Stimulated activated CD4-positive, alpha-beta T cell treated with anti-CD3 and anti-CD28 coated beads, Interleukin-4, amount 100 ng/mL, for 4 hours (primary cell): ENCODE measurements at regions not wholly inside any gene's neighbourhood (a gene's known extent, or its start where the extent isn't known, plus 50 kb on each side); places are given as distances from the start of the nearest gene placed in this dataset.

Experiments
- DNase-seq, 2 experiments: peaks; one replicate each; pipeline ENCODE4 v3.0.0-alpha.2; 2020

GRCh38 chr11:116099541-116099940, 595.3 kb upstream of the CADM1 start:
- DNase-seq, result no peak

- no peak for DNase-seq
These were observed 592.2 kb upstream of the CADM1 start for GRCh38 chr11:116096272-116096995.

GRCh38 chr11:116093481-116094270, 589.5 kb upstream of the CADM1 start:
- DNase-seq, result no peak

- no peak for DNase-seq
These were observed 588.9 kb upstream of the CADM1 start for GRCh38 chr11:116093065-116093464.

- DNase-seq, result no peak
These were observed 582.2 kb upstream of the CADM1 start for GRCh38 chr11:116086426-116086825.

GRCh38 chr11:116085031-116085635, 580.9 kb upstream of the CADM1 start:
- no peak for DNase-seq

- DNase-seq, result no peak
These were observed 580.3 kb upstream of the CADM1 start for GRCh38 chr11:116084511-116084910.

GRCh38 chr11:116082256-116082655, 578.0 kb upstream of the CADM1 start:
- DNase-seq, result no peak

GRCh38 chr11:116079580-116079979, 575.4 kb upstream of the CADM1 start:
- no peak for DNase-seq

- DNase-seq, result no peak
These were observed 573.9 kb upstream of the CADM1 start for GRCh38 chr11:116078101-116078591.

GRCh38 chr11:116077092-116077491, 572.9 kb upstream of the CADM1 start:
- no peak for DNase-seq

- no peak for DNase-seq
These were observed 569.9 kb upstream of the CADM1 start for GRCh38 chr11:116073854-116074837.

- no peak for DNase-seq
These were observed 568.6 kb upstream of the CADM1 start for GRCh38 chr11:116072601-116073410.

GRCh38 chr11:116072133-116072532, 567.9 kb upstream of the CADM1 start:
- no peak for DNase-seq

- DNase-seq, result no peak
These were observed 567.0 kb upstream of the CADM1 start for GRCh38 chr11:116071241-116071640.

- no peak for DNase-seq
These were observed 566.3 kb upstream of the CADM1 start for GRCh38 chr11:116070520-116070919.

GRCh38 chr11:116066777-116067176, 562.6 kb upstream of the CADM1 start:
- no peak for DNase-seq

- no peak for DNase-seq
These were observed 561.8 kb upstream of the CADM1 start for GRCh38 chr11:116065986-116066385.

- DNase-seq, result no peak
These were observed 561.1 kb upstream of the CADM1 start for GRCh38 chr11:116065191-116065895.

GRCh38 chr11:116062490-116063171, 558.4 kb upstream of the CADM1 start:
- DNase-seq, result no peak
